Caco-2 (cell line): ENCODE measurements at regions not wholly inside any gene's neighbourhood (a gene's known extent, or its start where the extent isn't known, plus 50 kb on each side); places are given as distances from the start of the nearest gene placed in this dataset.

Source experiments
- BruUV-seq: library from RNA; stranded (reverse); fragments of 400-500 nt; replicated peaks from 2 replicates; lab custom pipeline; 2021; lab: Mats Ljungman, UMichigan
- CTCF ChIA-PET: fragments of 300-600 bp; sonication (Branson Sonifier 250); formaldehyde crosslinking; loops from one replicate; lab custom pipeline; 2022; ENCODE audit warnings: antibody characterized with exemption; lab: Charles Lee
- POLR2A ChIA-PET: fragments of 300-600 bp; sonication (Branson Sonifier 250); formaldehyde crosslinking; loops from one replicate; lab custom pipeline; 2022; ENCODE audit warnings: antibody characterized with exemption; lab: Charles Lee
- DNase-seq, 2 experiments: peaks; one replicate each; pipeline versions ENCODE4 v3.0.0 to v3.0.0-alpha.2; 2020 to 2022
- H3K27me3 ChIP-seq: replicated peaks from 2 replicates; pipeline ENCODE4 v1.6.0; 2011; ENCODE audit warnings: low read length; ENCODE audit not compliant: control insufficient read depth, insufficient read depth
- H3K36me3 ChIP-seq: 2 replicates; pipeline ENCODE4 v1.5.1; 2011; ENCODE audit warnings: low read length; ENCODE audit not compliant: control insufficient read depth, insufficient read depth
- H3K4me1 ChIP-seq: fragments of 250-450 bp; sonication (Bioruptor Pico); 2 replicates; pipeline ENCODE4 v1.5.1; 2020; ENCODE audit warnings: mild to moderate bottlenecking
- H3K4me3 ChIP-seq: 2 replicates; pipeline ENCODE4 v1.5.1; 2011; ENCODE audit warnings: low read depth, mild to moderate bottlenecking, control low read depth, low read length
- H3K9me3 ChIP-seq: fragments of 250-450 bp; sonication (Bioruptor Pico); 2 replicates; pipeline ENCODE4 v1.5.1; 2020; ENCODE audit warnings: mild to moderate bottlenecking, moderate library complexity
- H3K27ac Mint-ChIP-seq: one replicate; pipeline ENCODE4 v1.8.0; 2022; ENCODE audit warnings: mixed read lengths; ENCODE audit not compliant: unreplicated experiment
- H3K27me3 Mint-ChIP-seq: one replicate; pipeline ENCODE4 v1.8.0; 2022; ENCODE audit warnings: mixed read lengths; ENCODE audit not compliant: insufficient read depth, unreplicated experiment
- H3K36me3 Mint-ChIP-seq: one replicate; pipeline ENCODE4 v1.8.0; 2022; ENCODE audit warnings: mild to moderate bottlenecking, mixed read lengths; ENCODE audit not compliant: insufficient read depth, unreplicated experiment
- H3K4me1 Mint-ChIP-seq: one replicate; pipeline ENCODE4 v1.8.0; 2022; ENCODE audit warnings: low read depth, mixed read lengths; ENCODE audit not compliant: unreplicated experiment
- H3K4me3 Mint-ChIP-seq: one replicate; pipeline ENCODE4 v1.8.0; 2022; ENCODE audit warnings: mild to moderate bottlenecking, moderate library complexity, mixed read lengths; ENCODE audit not compliant: unreplicated experiment
- H3K9me3 Mint-ChIP-seq: one replicate; pipeline ENCODE4 v1.8.0; 2022; ENCODE audit warnings: mixed read lengths; ENCODE audit not compliant: unreplicated experiment
- CTCF ChIP-seq, 2 experiments: fragments of 200-600 bp in 1 of 2; IDR thresholded peaks; 1 replicate in 1 of 2; 2 replicates in 1 of 2; pipeline versions ENCODE4 v1.5.1 to v1.8.0; 2011 to 2022; ENCODE audit warnings: antibody characterized with exemption in 1 of 2, control low read depth in 1 of 2, inconsistent platforms in 1 of 2, low read depth in 1 of 2, low read length in 1 of 2, mild to moderate bottlenecking in 1 of 2, moderate library complexity in 1 of 2; ENCODE audit not compliant: insufficient read depth in 1 of 2, severe bottlenecking in 1 of 2, unreplicated experiment in 1 of 2
- intact Hi-C: fragments of 100-400 bp; cut with micrococcal nuclease; formaldehyde crosslinking; loops from one replicate; pipeline ENCODE4 v1.10.0; 2022; ENCODE audit not compliant: unreplicated experiment

- Histone ChIP-seq H3K9me3 (no peaks in the 10 kb centered on the region), H3K27me3 (no peaks in the 10 kb centered on the region), H3K4me3 (no peak overlapping the region), H3K4me1 (no peaks in the 10 kb centered on the region), H3K36me3 (no peaks in the 10 kb centered on the region; the same call in 1 of the 2 replicates)
- no peak for DNase-seq
- CTCF ChIA-PET, result no interaction called here
- no peak overlapping the region for H3K27ac Mint-ChIP-seq
- H3K27me3 Mint-ChIP-seq, result peaks cover 21% of the 10 kb centered on the region
- intact Hi-C loops, result no loop called here
- no TSS peak for BruUV-seq
- H3K9me3 Mint-ChIP-seq, result no peaks in the 10 kb centered on the region
- TF ChIP-seq CTCF (IDR thresholded peaks at IDR 0.05; ENCODE audit: insufficient read depth in 1 of 2, low read depth in 1 of 2, low read length in 1 of 2, severe bottlenecking in 1 of 2, unreplicated experiment in 1 of 2), result no peak
- POLR2A ChIA-PET, result no interaction called here
- no peak overlapping the region for H3K4me3 Mint-ChIP-seq
- no peaks in the 10 kb centered on the region for H3K4me1 Mint-ChIP-seq
- no peaks in the 10 kb centered on the region for H3K36me3 Mint-ChIP-seq
These were observed 152.5 kb downstream of the ZNF648 start for GRCh38 chr1:181909010-181909409.

- no peaks in the 10 kb centered on the region for H3K4me1 ChIP-seq
- no peak overlapping the region for H3K4me3 ChIP-seq
- no peak for DNase-seq
- Mint-ChIP-seq H3K4me1 (no peaks in the 10 kb centered on the region), H3K27me3 (peaks cover 19% of the 10 kb centered on the region), H3K4me3 (no peak overlapping the region), H3K27ac (no peak overlapping the region), H3K36me3 (no peaks in the 10 kb centered on the region), H3K9me3 (no peaks in the 10 kb centered on the region)
- no peaks in the 10 kb centered on the region for H3K27me3 ChIP-seq
- no peak for TF ChIP-seq CTCF (IDR thresholded peaks at IDR 0.05; ENCODE audit: insufficient read depth in 1 of 2, low read depth in 1 of 2, low read length in 1 of 2, severe bottlenecking in 1 of 2, unreplicated experiment in 1 of 2)
- ChIA-PET POLR2A (no interaction called here), CTCF (no interaction called here)
- no peaks in the 10 kb centered on the region; the same call in 1 of the 2 replicates for H3K36me3 ChIP-seq
- BruUV-seq, result no TSS peak
- H3K9me3 ChIP-seq, result no peaks in the 10 kb centered on the region
- intact Hi-C loops, result no loop called here
These were observed 154.9 kb downstream of the ZNF648 start for GRCh38 chr1:181906631-181907030.

- peaks cover 19% of the 10 kb centered on the region for H3K27me3 Mint-ChIP-seq
- no peak for TF ChIP-seq CTCF (IDR thresholded peaks at IDR 0.05; ENCODE audit: insufficient read depth in 1 of 2, low read depth in 1 of 2, low read length in 1 of 2, severe bottlenecking in 1 of 2, unreplicated experiment in 1 of 2)
- H3K36me3 ChIP-seq, result no peaks in the 10 kb centered on the region; the same call in 1 of the 2 replicates
- H3K36me3 Mint-ChIP-seq, result no peaks in the 10 kb centered on the region
- no peak for DNase-seq
- ChIA-PET CTCF (no interaction called here), POLR2A (no interaction called here)
- H3K27me3 ChIP-seq, result no peaks in the 10 kb centered on the region
- H3K27ac Mint-ChIP-seq, result no peak overlapping the region
- no peaks in the 10 kb centered on the region for H3K4me1 ChIP-seq
- no peak overlapping the region for H3K4me3 Mint-ChIP-seq
- no peaks in the 10 kb centered on the region for H3K4me1 Mint-ChIP-seq
- H3K9me3 ChIP-seq, result no peaks in the 10 kb centered on the region
- no TSS peak for BruUV-seq
- no peaks in the 10 kb centered on the region for H3K9me3 Mint-ChIP-seq
- H3K4me3 ChIP-seq, result no peak overlapping the region
- intact Hi-C loops, result no loop called here
These were observed 155.4 kb downstream of the ZNF648 start for GRCh38 chr1:181905944-181906597.
